Peyer's patch (tissue), 4 donors: ENCODE measurements at regions not wholly inside any gene's neighbourhood (a gene's known extent, or its start where the extent isn't known, plus 50 kb on each side); places are given as distances from the start of the nearest gene placed in this dataset.

ENCODE experiments used
- DNase-seq, 3 donors: peaks; one replicate each; pipeline ENCODE4 v3.0.0-alpha.2; 2017 to 2019
- H3K27ac ChIP-seq, 4 donors: fragments of 200-600 bp; sonication (generic); one replicate each; pipeline ENCODE4 v1.5.1; 2016 to 2019
- H3K27me3 ChIP-seq, 2 donors: fragments of 200-600 bp; sonication (generic); one replicate each; pipeline ENCODE4 v1.5.1; 2019
- H3K36me3 ChIP-seq, 3 donors: fragments of 200-600 bp; sonication (generic); one replicate each; pipeline ENCODE4 v1.5.1; 2016 to 2019
- H3K4me1 ChIP-seq, 4 donors: fragments of 200-600 bp; sonication (generic); one replicate each; pipeline ENCODE4 v1.5.1; 2016 to 2019
- H3K4me3 ChIP-seq, 4 donors: fragments of 200-600 bp; sonication (generic); 1 replicate in 3 of 4; 2 replicates in 1 of 4; pipeline ENCODE4 v1.5.1; 2016 to 2019; ENCODE audit warnings: mild to moderate bottlenecking in 1 of 4
- H3K9me3 ChIP-seq, 4 donors: fragments of 200-600 bp; sonication (generic); one replicate each; pipeline ENCODE4 v1.5.1; 2016 to 2019; ENCODE audit warnings: mild to moderate bottlenecking in 1 of 4
- POLR2A ChIP-seq, 2 donors: fragments of 450-650 bp; IDR thresholded peaks; one replicate each; pipeline ENCODE4 v1.5.1; 2017; ENCODE audit warnings: antibody characterized with exemption in 2 of 2, mild to moderate bottlenecking in 2 of 2, moderate library complexity in 2 of 2
- TF ChIP-seq, protein P1 (sequence below), 6 experiments: fragments of 450-650 bp in 4 of 6; fragments of 200-600 bp in 2 of 6; sonication (generic) in 1 of 6; IDR thresholded peaks; one replicate each; pipeline ENCODE4 v1.5.1; 2017 to 2019; ENCODE audit warnings: antibody characterized with exemption in 6 of 6, mild to moderate bottlenecking in 3 of 6, moderate library complexity in 1 of 6

GRCh38 chr2:133848111-133848649 lies 279.9 kb upstream of the NCKAP5 start:
- H3K9me3 ChIP-seq: no peaks in the 10 kb centered on the region
- H3K4me1 ChIP-seq: no peaks in the 10 kb centered on the region
- no peak for TF ChIP-seq POLR2A (IDR thresholded peaks at IDR 0.05)
- TF ChIP-seq, protein P1, sequence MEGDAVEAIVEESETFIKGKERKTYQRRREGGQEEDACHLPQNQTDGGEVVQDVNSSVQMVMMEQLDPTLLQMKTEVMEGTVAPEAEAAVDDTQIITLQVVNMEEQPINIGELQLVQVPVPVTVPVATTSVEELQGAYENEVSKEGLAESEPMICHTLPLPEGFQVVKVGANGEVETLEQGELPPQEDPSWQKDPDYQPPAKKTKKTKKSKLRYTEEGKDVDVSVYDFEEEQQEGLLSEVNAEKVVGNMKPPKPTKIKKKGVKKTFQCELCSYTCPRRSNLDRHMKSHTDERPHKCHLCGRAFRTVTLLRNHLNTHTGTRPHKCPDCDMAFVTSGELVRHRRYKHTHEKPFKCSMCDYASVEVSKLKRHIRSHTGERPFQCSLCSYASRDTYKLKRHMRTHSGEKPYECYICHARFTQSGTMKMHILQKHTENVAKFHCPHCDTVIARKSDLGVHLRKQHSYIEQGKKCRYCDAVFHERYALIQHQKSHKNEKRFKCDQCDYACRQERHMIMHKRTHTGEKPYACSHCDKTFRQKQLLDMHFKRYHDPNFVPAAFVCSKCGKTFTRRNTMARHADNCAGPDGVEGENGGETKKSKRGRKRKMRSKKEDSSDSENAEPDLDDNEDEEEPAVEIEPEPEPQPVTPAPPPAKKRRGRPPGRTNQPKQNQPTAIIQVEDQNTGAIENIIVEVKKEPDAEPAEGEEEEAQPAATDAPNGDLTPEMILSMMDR (IDR thresholded peaks at IDR 0.05): no peak
- no peak for DNase-seq
- H3K36me3 ChIP-seq: no peaks in the 10 kb centered on the region
- H3K27me3 ChIP-seq: no peaks in the 10 kb centered on the region
- H3K4me3 ChIP-seq: no peak overlapping the region
- H3K27ac ChIP-seq: no peak overlapping the region

DNA sequence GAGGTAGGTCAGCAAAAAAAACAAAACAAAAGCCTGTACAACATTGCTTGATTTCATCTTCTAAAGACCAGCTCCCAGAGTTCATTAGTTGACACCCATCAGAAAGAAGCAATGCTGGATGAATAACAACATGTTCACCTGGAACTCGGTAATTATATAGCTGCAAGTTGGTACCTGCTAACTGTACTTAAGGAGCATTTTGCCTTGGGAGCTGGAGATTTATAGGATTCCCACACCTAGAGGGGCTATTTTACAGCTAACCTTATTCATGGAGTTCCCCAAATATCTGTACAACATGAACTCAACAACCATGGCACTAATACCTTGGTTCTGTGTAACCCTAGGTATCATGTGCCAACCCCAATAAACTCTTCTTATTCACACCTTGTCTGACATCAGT lies 281.1 kb upstream of the NCKAP5 start:
- Histone ChIP-seq H3K4me1 (no peaks in the 10 kb centered on the region), H3K27me3 (no peaks in the 10 kb centered on the region), H3K27ac (no peak overlapping the region), H3K36me3 (no peaks in the 10 kb centered on the region), H3K9me3 (no peaks in the 10 kb centered on the region), H3K4me3 (no peak overlapping the region)
- no peak for DNase-seq
- TF ChIP-seq, protein P1 (IDR thresholded peaks at IDR 0.05): no peak
- TF ChIP-seq POLR2A (IDR thresholded peaks at IDR 0.05): no peak

DNA sequence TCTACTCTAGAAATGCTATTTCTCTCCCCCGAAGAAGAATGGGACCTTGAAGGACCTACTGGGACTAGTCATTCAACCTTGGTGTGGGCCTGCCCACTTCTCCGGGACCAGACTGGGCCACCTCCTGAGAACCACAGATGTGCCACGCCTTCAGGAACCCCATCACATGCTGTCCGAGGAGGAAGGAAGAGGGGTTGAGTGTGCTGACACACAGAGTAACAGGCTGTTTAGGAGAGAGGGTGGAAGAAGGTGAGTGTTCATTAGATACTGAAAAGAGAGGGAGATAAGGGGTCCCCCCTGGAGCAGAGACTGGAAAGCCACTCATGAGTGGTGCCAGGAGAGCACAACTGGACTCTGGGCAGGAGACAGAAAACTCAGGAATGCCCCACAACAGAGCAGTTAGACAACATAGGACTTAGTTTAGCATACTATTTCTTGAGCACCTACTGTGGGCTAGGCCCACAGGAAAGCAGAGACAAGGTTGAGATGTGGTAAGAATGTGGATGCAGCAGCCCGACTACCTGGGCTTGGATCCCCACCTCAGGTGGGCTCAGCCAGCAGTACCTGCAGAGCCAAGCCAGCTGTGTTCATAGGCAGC lies 286.4 kb upstream of the NCKAP5 start:
- Histone ChIP-seq H3K36me3 (no peaks in the 10 kb centered on the region), H3K4me3 (no peak overlapping the region), H3K9me3 (no peaks in the 10 kb centered on the region), H3K27ac (no peak overlapping the region), H3K27me3 (no peaks in the 10 kb centered on the region), H3K4me1 (no peaks in the 10 kb centered on the region)
- TF ChIP-seq POLR2A (IDR thresholded peaks at IDR 0.05): no peak
- TF ChIP-seq, protein P1 (IDR thresholded peaks at IDR 0.05): no peak
- no peak for DNase-seq

DNA sequence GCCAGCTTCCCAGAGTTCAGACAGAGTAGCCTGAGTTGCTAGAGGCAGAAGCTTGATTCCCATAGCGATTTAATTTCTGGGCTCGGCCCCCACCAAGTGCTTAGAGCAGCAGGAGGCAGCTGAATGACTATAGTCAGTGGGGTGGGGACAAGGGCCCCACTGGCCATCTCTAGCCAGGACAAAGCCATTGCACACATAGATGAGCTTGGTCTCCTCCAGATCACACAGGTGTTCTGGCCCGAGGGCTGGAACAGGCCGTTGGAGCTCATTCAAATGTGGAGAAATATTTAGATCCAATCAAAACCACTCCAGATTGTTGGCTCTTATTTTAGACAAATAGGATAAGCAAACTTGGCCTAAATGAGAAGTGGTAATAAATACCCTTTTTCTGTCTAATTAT lies 287.3 kb upstream of the NCKAP5 start:
- TF ChIP-seq POLR2A (IDR thresholded peaks at IDR 0.05): no peak
- TF ChIP-seq, protein P1 (IDR thresholded peaks at IDR 0.05): no peak
- Histone ChIP-seq H3K27ac (no peak overlapping the region), H3K9me3 (no peaks in the 10 kb centered on the region), H3K4me3 (no peak overlapping the region), H3K36me3 (no peaks in the 10 kb centered on the region), H3K4me1 (no peaks in the 10 kb centered on the region), H3K27me3 (no peaks in the 10 kb centered on the region)
- no peak for DNase-seq

- DNase-seq: no peak
- Histone ChIP-seq H3K4me1 (no peaks in the 10 kb centered on the region), H3K36me3 (no peaks in the 10 kb centered on the region)
These were observed 288.4 kb upstream of the NCKAP5 start for GRCh38 chr2:133856678-133857077.

More at GRCh38 chr2:133856678-133857077, 288.4 kb upstream of the NCKAP5 start:
- Histone ChIP-seq H3K9me3 (no peaks in the 10 kb centered on the region), H3K4me3 (no peak overlapping the region), H3K27me3 (no peaks in the 10 kb centered on the region), H3K27ac (no peak overlapping the region)
- no peak for TF ChIP-seq POLR2A (IDR thresholded peaks at IDR 0.05)
- TF ChIP-seq, protein P1 (IDR thresholded peaks at IDR 0.05): no peak
